ENCODE measurements at regions not wholly inside any gene's neighbourhood (a gene's known extent, or its start where the extent isn't known, plus 50 kb on each side); places are given as distances from the start of the nearest gene placed in this dataset.

DNA sequence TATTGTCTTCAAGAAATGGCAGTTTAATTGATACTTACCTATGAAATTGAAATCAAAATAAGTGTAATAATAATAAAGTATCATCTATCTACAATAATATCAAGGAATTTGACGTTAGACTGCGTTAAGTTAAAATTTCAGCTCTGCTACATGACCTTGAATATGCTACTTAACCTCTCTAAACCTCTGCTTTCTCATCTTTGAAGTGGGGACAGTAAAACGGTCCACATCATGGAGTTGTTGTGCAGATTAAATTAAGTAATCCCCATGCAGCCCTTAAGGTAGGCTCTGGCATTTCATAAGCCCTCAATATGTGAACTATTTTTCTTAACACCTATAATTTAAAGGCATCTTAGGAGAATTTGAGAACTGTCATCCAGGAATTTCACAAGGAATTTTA, 252.4 kb upstream of the PHF14 start (continued):
- TF ChIP-seq, protein P1, sequence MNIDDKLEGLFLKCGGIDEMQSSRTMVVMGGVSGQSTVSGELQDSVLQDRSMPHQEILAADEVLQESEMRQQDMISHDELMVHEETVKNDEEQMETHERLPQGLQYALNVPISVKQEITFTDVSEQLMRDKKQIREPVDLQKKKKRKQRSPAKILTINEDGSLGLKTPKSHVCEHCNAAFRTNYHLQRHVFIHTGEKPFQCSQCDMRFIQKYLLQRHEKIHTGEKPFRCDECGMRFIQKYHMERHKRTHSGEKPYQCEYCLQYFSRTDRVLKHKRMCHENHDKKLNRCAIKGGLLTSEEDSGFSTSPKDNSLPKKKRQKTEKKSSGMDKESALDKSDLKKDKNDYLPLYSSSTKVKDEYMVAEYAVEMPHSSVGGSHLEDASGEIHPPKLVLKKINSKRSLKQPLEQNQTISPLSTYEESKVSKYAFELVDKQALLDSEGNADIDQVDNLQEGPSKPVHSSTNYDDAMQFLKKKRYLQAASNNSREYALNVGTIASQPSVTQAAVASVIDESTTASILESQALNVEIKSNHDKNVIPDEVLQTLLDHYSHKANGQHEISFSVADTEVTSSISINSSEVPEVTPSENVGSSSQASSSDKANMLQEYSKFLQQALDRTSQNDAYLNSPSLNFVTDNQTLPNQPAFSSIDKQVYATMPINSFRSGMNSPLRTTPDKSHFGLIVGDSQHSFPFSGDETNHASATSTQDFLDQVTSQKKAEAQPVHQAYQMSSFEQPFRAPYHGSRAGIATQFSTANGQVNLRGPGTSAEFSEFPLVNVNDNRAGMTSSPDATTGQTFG (tag by site-specific recombination; IDR thresholded peaks at IDR 0.05; ENCODE audit: borderline replicate concordance): no peak
- TF ChIP-seq ZNF311 (tag by site-specific recombination; IDR thresholded peaks at IDR 0.05; ENCODE audit: borderline replicate concordance) (no peak), KLF10 (tag by site-specific recombination; IDR thresholded peaks at IDR 0.05) (no peak), ZNF664 (tag by site-specific recombination; IDR thresholded peaks at IDR 0.05) (no peak)

DNA sequence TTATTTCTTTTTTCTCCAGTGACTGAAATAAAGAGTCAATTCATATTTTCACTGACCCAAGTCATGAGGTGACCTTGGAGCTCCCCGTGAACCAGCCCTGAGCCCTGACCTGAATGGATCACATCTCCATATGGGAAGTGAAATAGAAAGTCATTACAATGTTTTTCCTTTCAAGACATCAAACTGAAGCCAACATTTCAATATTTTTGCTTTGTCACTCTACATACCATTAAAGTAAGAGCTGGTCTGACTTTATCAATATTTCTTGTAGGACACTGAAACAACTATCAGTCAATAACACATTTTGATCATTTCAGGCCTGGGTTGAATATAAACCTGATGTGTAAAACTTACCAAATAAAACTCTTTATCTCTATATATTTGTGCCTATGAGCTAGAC, 249.8 kb upstream of the PHF14 start:
- Histone ChIP-seq H3K27ac (ENCODE audit: extremely low read depth, low read depth, low read length) (no peak overlapping the region), H3K36me3 (ENCODE audit: control insufficient read depth in 2 of 2, insufficient read depth in 1 of 2, low read length in 2 of 2) (no peaks in the 10 kb centered on the region), H3K4me1 (ENCODE audit: control insufficient read depth, insufficient read depth, low read length) (no peaks in the 10 kb centered on the region), H3K9me3 (ENCODE audit: control insufficient read depth, insufficient read depth, low read depth, low read length) (no peaks in the 10 kb centered on the region), H3K4me3 (ENCODE audit: low read depth, low read length) (no peak overlapping the region)
- TF ChIP-seq ZFP37 (tag by site-specific recombination; IDR thresholded peaks at IDR 0.05): no peak
- TF ChIP-seq FEZF1 (tag by site-specific recombination; IDR thresholded peaks at IDR 0.05): no peak
- no peak for TF ChIP-seq ZNF768 (tag by site-specific recombination; IDR thresholded peaks at IDR 0.05)
- TF ChIP-seq KLF10 (tag by site-specific recombination; IDR thresholded peaks at IDR 0.05): no peak
- no peak for TF ChIP-seq ZNF354C (tag by site-specific recombination; IDR thresholded peaks at IDR 0.05; ENCODE audit: borderline replicate concordance, low read depth)
- no peak for TF ChIP-seq ZNF157 (tag by site-specific recombination; IDR thresholded peaks at IDR 0.05)
- TF ChIP-seq, protein P2, sequence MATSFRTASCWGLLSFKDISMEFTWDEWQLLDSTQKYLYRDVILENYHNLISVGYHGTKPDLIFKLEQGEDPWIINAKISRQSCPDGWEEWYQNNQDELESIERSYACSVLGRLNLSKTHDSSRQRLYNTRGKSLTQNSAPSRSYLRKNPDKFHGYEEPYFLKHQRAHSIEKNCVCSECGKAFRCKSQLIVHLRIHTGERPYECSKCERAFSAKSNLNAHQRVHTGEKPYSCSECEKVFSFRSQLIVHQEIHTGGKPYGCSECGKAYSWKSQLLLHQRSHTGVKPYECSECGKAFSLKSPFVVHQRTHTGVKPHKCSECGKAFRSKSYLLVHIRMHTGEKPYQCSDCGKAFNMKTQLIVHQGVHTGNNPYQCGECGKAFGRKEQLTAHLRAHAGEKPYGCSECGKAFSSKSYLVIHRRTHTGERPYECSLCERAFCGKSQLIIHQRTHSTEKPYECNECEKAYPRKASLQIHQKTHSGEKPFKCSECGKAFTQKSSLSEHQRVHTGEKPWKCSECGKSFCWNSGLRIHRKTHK (tag by site-specific recombination; IDR thresholded peaks at IDR 0.05): no peak
- no peak for TF ChIP-seq WT1 (tag by site-specific recombination; IDR thresholded peaks at IDR 0.05)
- no peak for TF ChIP-seq ZBTB1 (tag by site-specific recombination; IDR thresholded peaks at IDR 0.05)
- TF ChIP-seq ZNF19 (tag by site-specific recombination; IDR thresholded peaks at IDR 0.05; ENCODE audit: low read depth): no peak
- no peak for TF ChIP-seq ZNF626 (tag by site-specific recombination; IDR thresholded peaks at IDR 0.05)
- ChIA-PET POLR2A (no interaction called here), CTCF (no interaction called here)

DNA sequence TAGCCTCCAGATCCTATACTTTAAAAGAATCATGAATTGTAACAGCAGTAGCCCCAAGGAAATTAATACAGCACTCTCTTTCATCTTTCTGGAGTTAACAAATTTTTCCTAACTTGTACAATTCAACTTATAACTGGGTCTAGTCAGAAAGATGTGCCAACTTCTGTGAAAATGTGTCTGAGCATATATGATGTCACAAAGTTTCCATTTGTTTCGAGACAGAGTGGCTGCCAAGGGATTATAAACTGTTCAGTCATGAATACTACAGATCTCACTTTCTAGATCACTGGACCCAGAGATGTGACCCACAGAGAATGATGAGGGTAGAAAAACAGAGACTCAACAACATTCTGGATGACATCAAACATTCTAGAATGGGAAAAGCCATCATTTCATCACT, 249.2 kb upstream of the PHF14 start:
- POLR2A ChIA-PET: no interaction called here
- no peaks in the 10 kb centered on the region for H3K9me3 ChIP-seq (ENCODE audit: control insufficient read depth, insufficient read depth, low read depth, low read length)
- H3K4me3 ChIP-seq (ENCODE audit: low read depth, low read length): no peak overlapping the region
- TF ChIP-seq, protein P3, sequence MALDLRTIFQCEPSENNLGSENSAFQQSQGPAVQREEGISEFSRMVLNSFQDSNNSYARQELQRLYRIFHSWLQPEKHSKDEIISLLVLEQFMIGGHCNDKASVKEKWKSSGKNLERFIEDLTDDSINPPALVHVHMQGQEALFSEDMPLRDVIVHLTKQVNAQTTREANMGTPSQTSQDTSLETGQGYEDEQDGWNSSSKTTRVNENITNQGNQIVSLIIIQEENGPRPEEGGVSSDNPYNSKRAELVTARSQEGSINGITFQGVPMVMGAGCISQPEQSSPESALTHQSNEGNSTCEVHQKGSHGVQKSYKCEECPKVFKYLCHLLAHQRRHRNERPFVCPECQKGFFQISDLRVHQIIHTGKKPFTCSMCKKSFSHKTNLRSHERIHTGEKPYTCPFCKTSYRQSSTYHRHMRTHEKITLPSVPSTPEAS (tag by site-specific recombination; IDR thresholded peaks at IDR 0.05): no peak
- TF ChIP-seq, protein P4, sequence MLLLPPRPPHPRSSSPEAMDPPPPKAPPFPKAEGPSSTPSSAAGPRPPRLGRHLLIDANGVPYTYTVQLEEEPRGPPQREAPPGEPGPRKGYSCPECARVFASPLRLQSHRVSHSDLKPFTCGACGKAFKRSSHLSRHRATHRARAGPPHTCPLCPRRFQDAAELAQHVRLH (tag by site-specific recombination; IDR thresholded peaks at IDR 0.05): no peak
- no peak for TF ChIP-seq ZNF175 (tag by site-specific recombination; IDR thresholded peaks at IDR 0.05)
- no peak for TF ChIP-seq ZNF16 (tag by site-specific recombination; IDR thresholded peaks at IDR 0.05; ENCODE audit: low read depth)
- TF ChIP-seq ZNF501 (tag by site-specific recombination; IDR thresholded peaks at IDR 0.05): no peak
- TF ChIP-seq ZNF416 (tag by site-specific recombination; IDR thresholded peaks at IDR 0.05): no peak
- TF ChIP-seq REPIN1 (tag by site-specific recombination; IDR thresholded peaks at IDR 0.05; ENCODE audit: low read depth): no peak
- no peak for TF ChIP-seq MZF1 (tag by site-specific recombination; IDR thresholded peaks at IDR 0.05; ENCODE audit: borderline replicate concordance)
- TF ChIP-seq, protein P5, sequence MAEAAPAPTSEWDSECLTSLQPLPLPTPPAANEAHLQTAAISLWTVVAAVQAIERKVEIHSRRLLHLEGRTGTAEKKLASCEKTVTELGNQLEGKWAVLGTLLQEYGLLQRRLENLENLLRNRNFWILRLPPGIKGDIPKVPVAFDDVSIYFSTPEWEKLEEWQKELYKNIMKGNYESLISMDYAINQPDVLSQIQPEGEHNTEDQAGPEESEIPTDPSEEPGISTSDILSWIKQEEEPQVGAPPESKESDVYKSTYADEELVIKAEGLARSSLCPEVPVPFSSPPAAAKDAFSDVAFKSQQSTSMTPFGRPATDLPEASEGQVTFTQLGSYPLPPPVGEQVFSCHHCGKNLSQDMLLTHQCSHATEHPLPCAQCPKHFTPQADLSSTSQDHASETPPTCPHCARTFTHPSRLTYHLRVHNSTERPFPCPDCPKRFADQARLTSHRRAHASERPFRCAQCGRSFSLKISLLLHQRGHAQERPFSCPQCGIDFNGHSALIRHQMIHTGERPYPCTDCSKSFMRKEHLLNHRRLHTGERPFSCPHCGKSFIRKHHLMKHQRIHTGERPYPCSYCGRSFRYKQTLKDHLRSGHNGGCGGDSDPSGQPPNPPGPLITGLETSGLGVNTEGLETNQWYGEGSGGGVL (tag by site-specific recombination; IDR thresholded peaks at IDR 0.05): no peak
- no peak for TF ChIP-seq HOXA7 (CRISPR knock-in tag; IDR thresholded peaks at IDR 0.05; ENCODE audit: borderline replicate concordance)
- no peak for TF ChIP-seq ZNF677 (tag by site-specific recombination; IDR thresholded peaks at IDR 0.05)
- TF ChIP-seq, protein P6, sequence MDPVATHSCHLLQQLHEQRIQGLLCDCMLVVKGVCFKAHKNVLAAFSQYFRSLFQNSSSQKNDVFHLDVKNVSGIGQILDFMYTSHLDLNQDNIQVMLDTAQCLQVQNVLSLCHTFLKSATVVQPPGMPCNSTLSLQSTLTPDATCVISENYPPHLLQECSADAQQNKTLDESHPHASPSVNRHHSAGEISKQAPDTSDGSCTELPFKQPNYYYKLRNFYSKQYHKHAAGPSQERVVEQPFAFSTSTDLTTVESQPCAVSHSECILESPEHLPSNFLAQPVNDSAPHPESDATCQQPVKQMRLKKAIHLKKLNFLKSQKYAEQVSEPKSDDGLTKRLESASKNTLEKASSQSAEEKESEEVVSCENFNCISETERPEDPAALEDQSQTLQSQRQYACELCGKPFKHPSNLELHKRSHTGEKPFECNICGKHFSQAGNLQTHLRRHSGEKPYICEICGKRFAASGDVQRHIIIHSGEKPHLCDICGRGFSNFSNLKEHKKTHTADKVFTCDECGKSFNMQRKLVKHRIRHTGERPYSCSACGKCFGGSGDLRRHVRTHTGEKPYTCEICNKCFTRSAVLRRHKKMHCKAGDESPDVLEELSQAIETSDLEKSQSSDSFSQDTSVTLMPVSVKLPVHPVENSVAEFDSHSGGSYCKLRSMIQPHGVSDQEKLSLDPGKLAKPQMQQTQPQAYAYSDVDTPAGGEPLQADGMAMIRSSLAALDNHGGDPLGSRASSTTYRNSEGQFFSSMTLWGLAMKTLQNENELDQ (tag by site-specific recombination; IDR thresholded peaks at IDR 0.05; ENCODE audit: low read depth): no peak
- H3K36me3 ChIP-seq (ENCODE audit: control insufficient read depth in 2 of 2, insufficient read depth in 1 of 2, low read length in 2 of 2): no peaks in the 10 kb centered on the region
- CTCF ChIA-PET: no interaction called here
- H3K4me1 ChIP-seq (ENCODE audit: control insufficient read depth, insufficient read depth, low read length): no peaks in the 10 kb centered on the region
- H3K27ac ChIP-seq (ENCODE audit: extremely low read depth, low read depth, low read length): no peak overlapping the region

Data from HEK293 (cell line).